A673 (cell line): ENCODE measurements at regions not wholly inside any gene's neighbourhood (a gene's known extent, or its start where the extent isn't known, plus 50 kb on each side); places are given as distances from the start of the nearest gene placed in this dataset.

Experiments used
- BruUV-seq: library from RNA; stranded (reverse); fragments of 400-500 nt; replicated peaks from 2 replicates; lab custom pipeline; 2021; lab: Mats Ljungman, UMichigan
- CTCF ChIA-PET: fragments of 300-600 bp; sonication (Branson Sonifier 250); formaldehyde crosslinking; loops from one replicate; lab custom pipeline; 2022; ENCODE audit warnings: antibody characterized with exemption; lab: Charles Lee
- POLR2A ChIA-PET: fragments of 300-600 bp; sonication (Branson Sonifier 250); formaldehyde crosslinking; loops from one replicate; lab custom pipeline; 2022; ENCODE audit warnings: antibody characterized with exemption; ENCODE audit not compliant: low non-redundant PET; lab: Charles Lee
- DNase-seq: peaks from one replicate; pipeline ENCODE4 v3.0.0-alpha.2; 2015; ENCODE audit warnings: low spot score
- H3K27ac ChIP-seq: fragments of 200-600 bp; sonication (generic); 2 replicates; pipeline ENCODE4 v1.5.1; 2016; ENCODE audit warnings: mixed run types, low read depth, mild to moderate bottlenecking, mixed read lengths, antibody characterized with exemption, low read length; ENCODE audit not compliant: poor library complexity, severe bottlenecking
- H3K27me3 ChIP-seq: fragments of 200-600 bp; sonication (generic); replicated peaks from 2 replicates; pipeline ENCODE4 v1.6.1; 2017; ENCODE audit warnings: mixed run types, low read depth, mild to moderate bottlenecking, mixed read lengths, antibody characterized with exemption, low read length; ENCODE audit not compliant: insufficient read depth, poor library complexity
- H3K36me3 ChIP-seq: fragments of 200-600 bp; sonication (generic); 2 replicates; pipeline ENCODE4 v1.6.1; 2016; ENCODE audit warnings: mixed run types, mild to moderate bottlenecking, mixed read lengths, antibody characterized with exemption, low read length; ENCODE audit not compliant: insufficient read depth, poor library complexity, severe bottlenecking
- H3K4me1 ChIP-seq: fragments of 200-600 bp; sonication (generic); 2 replicates; pipeline ENCODE4 v1.6.1; 2017; ENCODE audit warnings: mixed run types, mild to moderate bottlenecking, mixed read lengths, antibody characterized with exemption, low read length; ENCODE audit not compliant: insufficient read depth, poor library complexity, severe bottlenecking
- H3K4me3 ChIP-seq: fragments of 200-600 bp; sonication (generic); 2 replicates; pipeline ENCODE4 v1.5.1; 2016; ENCODE audit warnings: low read depth, mixed run types, mild to moderate bottlenecking, mixed read lengths, low read length; ENCODE audit not compliant: poor library complexity, severe bottlenecking
- H3K9me3 ChIP-seq: fragments of 200-600 bp; sonication (generic); 2 replicates; pipeline ENCODE4 v1.6.1; 2016; ENCODE audit warnings: mixed run types, low read depth, mild to moderate bottlenecking, mixed read lengths, antibody characterized with exemption, low read length; ENCODE audit not compliant: poor library complexity, severe bottlenecking
- CTCF ChIP-seq: fragments of 300-800, 200-600 bp; sonication (generic); conservative IDR thresholded peaks from 2 replicates; pipeline ENCODE4 v1.5.1; 2017; ENCODE audit warnings: low read depth, mild to moderate bottlenecking, antibody characterized with exemption, low read length, moderate library complexity, mixed read lengths
- EZH2 ChIP-seq: fragments of 200-600 bp; sonication (generic); IDR thresholded peaks from 2 replicates; pipeline ENCODE4 v1.6.1; 2017; ENCODE audit warnings: borderline replicate concordance, low read depth, mild to moderate bottlenecking, mixed read lengths, antibody characterized with exemption, low read length; ENCODE audit not compliant: poor library complexity, severe bottlenecking
- intact Hi-C: fragments of 100-400 bp; cut with micrococcal nuclease; formaldehyde crosslinking; loops from one replicate; pipeline ENCODE4 v1.10.0; 2022; ENCODE audit not compliant: unreplicated experiment

- no peak for DNase-seq
- Histone ChIP-seq H3K36me3 (no peaks in the 10 kb centered on the region), H3K27me3 (peaks cover 9% of the 10 kb centered on the region), H3K4me1 (no peaks in the 10 kb centered on the region), H3K9me3 (no peaks in the 10 kb centered on the region), H3K27ac (no peak overlapping the region), H3K4me3 (no peak overlapping the region)
- TF ChIP-seq CTCF (no peak), EZH2 (no peak)
- POLR2A ChIA-PET, result no interaction called here
- BruUV-seq, result no TSS peak
- CTCF ChIA-PET, result no interaction called here
- intact Hi-C loops, result no loop called here
Observed at GRCh38 chr16:48879223-48880122, 269.5 kb upstream of the N4BP1 start.

GRCh38 chr16:48877946-48878345 is 268.0 kb upstream of the N4BP1 start:
- ChIA-PET POLR2A (no interaction called here), CTCF (no interaction called here)
- no peak for DNase-seq
- no peaks in the 10 kb centered on the region for H3K4me1 ChIP-seq
- H3K27ac ChIP-seq, result no peak overlapping the region
- H3K4me3 ChIP-seq, result no peak overlapping the region
- intact Hi-C loops, result no loop called here
- BruUV-seq, result no TSS peak
- TF ChIP-seq CTCF, result no peak
- no peak for TF ChIP-seq EZH2
- H3K36me3 ChIP-seq, result no peaks in the 10 kb centered on the region
- no peaks in the 10 kb centered on the region for H3K9me3 ChIP-seq
- peaks cover 9% of the 10 kb centered on the region for H3K27me3 ChIP-seq

- Histone ChIP-seq H3K4me3 (no peak overlapping the region), H3K36me3 (no peaks in the 10 kb centered on the region), H3K4me1 (no peaks in the 10 kb centered on the region), H3K27ac (no peak overlapping the region), H3K9me3 (no peaks in the 10 kb centered on the region), H3K27me3 (peaks cover 3% of the 10 kb centered on the region)
- no peak for DNase-seq
- ChIA-PET POLR2A (no interaction called here), CTCF (no interaction called here)
- TF ChIP-seq CTCF, result no peak
- no peak for TF ChIP-seq EZH2
- BruUV-seq, result no TSS peak
- intact Hi-C loops, result no loop called here
Observed at GRCh38 chr16:48870141-48870540, 260.2 kb upstream of the N4BP1 start.
